SK-N-MC (cell line): ENCODE measurements at regions not wholly inside any gene's neighbourhood (a gene's known extent, or its start where the extent isn't known, plus 50 kb on each side); places are given as distances from the start of the nearest gene placed in this dataset.

Experiments used
- EZH2 ChIP-seq: fragments of 200-600 bp; sonication (generic); IDR thresholded peaks from one replicate; pipeline ENCODE4 v1.6.1; 2017; ENCODE audit warnings: antibody characterized with exemption
- FOXP2 ChIP-seq: optimal IDR thresholded peaks from 2 replicates; pipeline ENCODE3; 2011; ENCODE audit warnings: mild to moderate bottlenecking, moderate library complexity; ENCODE audit not compliant: insufficient read depth; ENCODE audit errors: extremely low read length, control extremely low read depth
- POLR2AphosphoS5 ChIP-seq: IDR thresholded peaks from 2 replicates; pipeline ENCODE4 v1.6.1; 2012; ENCODE audit warnings: mild to moderate bottlenecking, low read depth, low read length, borderline replicate concordance

GRCh38 chr4:52298444-52298843, 247.3 kb downstream of the SPATA18 start:
- no peak for TF ChIP-seq EZH2
- TF ChIP-seq POLR2AphosphoS5 = no peak
- no peak for TF ChIP-seq FOXP2
